GM23248 (cell line): ENCODE measurements at regions not wholly inside any gene's neighbourhood (a gene's known extent, or its start where the extent isn't known, plus 50 kb on each side); places are given as distances from the start of the nearest gene placed in this dataset.

Source experiments
- DNase-seq: peaks from one replicate; pipeline ENCODE4 v3.0.0-alpha.2; 2015
- H2AFZ ChIP-seq: fragments of 200-600 bp; sonication (generic); 2 replicates; pipeline ENCODE4 v1.6.1; 2016; ENCODE audit warnings: antibody characterized with exemption
- H3F3A ChIP-seq: fragments of 200-600 bp; sonication (generic); 2 replicates; pipeline ENCODE4 v1.6.1; 2016; ENCODE audit warnings: mild to moderate bottlenecking, antibody characterized with exemption, mixed run types; ENCODE audit not compliant: insufficient read depth
- H3K27ac ChIP-seq: fragments of 200-600 bp; sonication (generic); 2 replicates; pipeline ENCODE4 v1.5.1; 2016; ENCODE audit warnings: mild to moderate bottlenecking
- H3K27me3 ChIP-seq: fragments of 200-600 bp; sonication (generic); replicated peaks from 2 replicates; pipeline ENCODE4 v1.6.1; 2016; ENCODE audit warnings: mild to moderate bottlenecking; ENCODE audit not compliant: insufficient read depth
- H3K36me3 ChIP-seq: fragments of 200-600 bp; sonication (generic); 2 replicates; pipeline ENCODE4 v1.6.1; 2016; ENCODE audit warnings: low read depth, mild to moderate bottlenecking
- H3K4me1 ChIP-seq: fragments of 200-600 bp; sonication (generic); 2 replicates; pipeline ENCODE4 v1.6.1; 2016; ENCODE audit warnings: mild to moderate bottlenecking; ENCODE audit not compliant: insufficient read depth
- H3K4me2 ChIP-seq: fragments of 200-600 bp; sonication (generic); one replicate; pipeline ENCODE4 v1.6.1; 2016; ENCODE audit warnings: mild to moderate bottlenecking; ENCODE audit not compliant: unreplicated experiment
- H3K4me3 ChIP-seq: fragments of 200-600 bp; sonication (generic); 2 replicates; pipeline ENCODE4 v1.5.1; 2016; ENCODE audit warnings: mild to moderate bottlenecking
- H3K79me2 ChIP-seq: fragments of 200-600 bp; sonication (generic); 2 replicates; pipeline ENCODE4 v1.6.1; 2016; ENCODE audit warnings: mild to moderate bottlenecking; ENCODE audit not compliant: insufficient read depth
- H3K9ac ChIP-seq: fragments of 200-600 bp; sonication (generic); 2 replicates; pipeline ENCODE4 v1.6.1; 2016; ENCODE audit warnings: mild to moderate bottlenecking
- H3K9me2 ChIP-seq: fragments of 200-600 bp; sonication (generic); 2 replicates; pipeline ENCODE4 v1.6.1; 2016; ENCODE audit warnings: mixed run types, mild to moderate bottlenecking, moderate library complexity; ENCODE audit not compliant: insufficient read depth
- H3K9me3 ChIP-seq: fragments of 200-600 bp; sonication (generic); one replicate; pipeline ENCODE4 v1.6.1; 2017; ENCODE audit warnings: low read depth
- H4K20me1 ChIP-seq: fragments of 200-600 bp; sonication (generic); 2 replicates; pipeline ENCODE4 v1.6.0; 2016; ENCODE audit not compliant: insufficient read depth
- EZH2 ChIP-seq: fragments of 200-600 bp; sonication (generic); IDR thresholded peaks from 2 replicates; pipeline ENCODE4 v1.6.1; 2018; ENCODE audit warnings: antibody characterized with exemption, mild to moderate bottlenecking; ENCODE audit not compliant: insufficient read depth, poor library complexity, severe bottlenecking
- EZH2phosphoT487 ChIP-seq: fragments of 200-600 bp; sonication (generic); IDR thresholded peaks from 2 replicates; pipeline ENCODE4 v1.6.1; 2018; ENCODE audit warnings: antibody characterized with exemption, moderate library complexity, mild to moderate bottlenecking, low read depth; ENCODE audit not compliant: insufficient read depth
- WGBS, 2 experiments: methylation state at CpG; one replicate each; pipeline ENCODE4 v1.1.6; 2015 to 2017; ENCODE audit warnings: low lambda C conversion rate in 2 of 2, low coverage in 1 of 2; ENCODE audit errors: missing lambda C conversion rate in 2 of 2; 5-methylcytosine and 5-hydroxymethylcytosine counted together
- in situ Hi-C: fragments of 300-500 bp; cut with MboI; formaldehyde crosslinking; loops from 2 replicates; pipeline ENCODE4 v1.15.0; 2020

- Histone ChIP-seq H3F3A (no peaks in the 10 kb centered on the region), H4K20me1 (no peaks in the 10 kb centered on the region), H3K36me3 (no peaks in the 10 kb centered on the region), H2AFZ (no peak overlapping the region), H3K9me2 (no peaks in the 10 kb centered on the region), H3K79me2 (no peaks in the 10 kb centered on the region), H3K27ac (no peak overlapping the region), H3K4me1 (no peaks in the 10 kb centered on the region), H3K9ac (no peak overlapping the region), H3K27me3 (no peaks in the 10 kb centered on the region), H3K4me3 (no peak overlapping the region), H3K9me3 (no peaks in the 10 kb centered on the region), H3K4me2 (no peak overlapping the region)
- 67 to 83% methylated on average over 4 to 8 of the region's 8 CpGs for WGBS, 2 experiments
- TF ChIP-seq EZH2phosphoT487 (no peak), EZH2 (no peak)
- DNase-seq: no peak
- in situ Hi-C loops: no loop called here
Observed at GRCh38 chrX:68985135-68985755, 156.4 kb downstream of the EFNB1 start.

DNA sequence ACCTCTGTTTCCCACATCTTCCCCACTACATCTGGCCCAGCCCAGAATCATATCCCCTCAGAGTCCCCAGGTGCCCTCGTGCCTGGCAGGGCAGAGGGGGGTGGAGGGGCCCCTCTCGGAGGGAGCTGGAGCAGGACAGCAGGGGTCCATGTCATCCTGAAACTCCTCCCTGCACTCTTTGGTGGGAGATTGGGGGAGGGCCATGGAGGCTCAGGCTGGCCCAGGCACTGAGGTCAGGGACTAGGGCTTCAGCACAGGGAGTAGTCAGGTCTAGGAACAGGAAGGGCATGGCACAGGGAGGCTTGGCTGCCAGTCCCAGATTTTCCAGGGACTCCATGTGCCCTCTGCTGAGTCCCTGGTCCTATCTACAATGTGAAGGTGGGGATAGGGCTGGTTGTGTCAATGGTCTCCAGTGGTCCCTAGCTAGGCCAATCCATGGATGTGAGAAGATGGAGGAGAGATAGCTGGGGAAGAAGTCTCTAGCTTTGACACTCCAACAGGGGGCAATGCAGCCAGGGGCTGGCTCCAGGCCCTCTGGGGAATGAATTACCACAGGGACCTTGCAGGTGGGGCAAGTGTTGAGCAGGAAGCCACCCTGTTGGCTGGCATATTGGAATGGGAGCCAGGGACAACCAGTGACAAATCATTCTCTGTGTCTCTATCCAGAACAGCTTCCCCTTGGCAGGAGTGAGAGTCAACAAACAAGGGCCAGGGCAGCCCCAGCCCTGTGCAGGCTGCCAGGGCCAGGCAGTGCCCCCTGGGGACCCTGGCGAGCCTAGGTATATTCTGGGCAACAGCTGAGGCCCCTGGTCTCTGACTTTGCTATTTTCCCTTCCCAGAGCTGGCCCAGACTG lies 154.4 kb downstream of the EFNB1 start:
- Histone ChIP-seq H3K4me2 (no peak overlapping the region), H3K9ac (no peak overlapping the region), H3K4me3 (no peak overlapping the region), H3F3A (no peaks in the 10 kb centered on the region), H3K79me2 (no peaks in the 10 kb centered on the region), H3K27me3 (no peaks in the 10 kb centered on the region), H3K4me1 (no peaks in the 10 kb centered on the region), H3K9me2 (no peaks in the 10 kb centered on the region), H3K9me3 (no peaks in the 10 kb centered on the region), H4K20me1 (no peaks in the 10 kb centered on the region), H3K27ac (no peak overlapping the region), H3K36me3 (no peaks in the 10 kb centered on the region), H2AFZ (no peak overlapping the region)
- in situ Hi-C loops: no loop called here
- 32 to 45% methylated on average over 3 of the region's 3 CpGs for WGBS, 2 experiments
- TF ChIP-seq EZH2: no peak
- TF ChIP-seq EZH2phosphoT487: no peak
- no peak for DNase-seq

DNA sequence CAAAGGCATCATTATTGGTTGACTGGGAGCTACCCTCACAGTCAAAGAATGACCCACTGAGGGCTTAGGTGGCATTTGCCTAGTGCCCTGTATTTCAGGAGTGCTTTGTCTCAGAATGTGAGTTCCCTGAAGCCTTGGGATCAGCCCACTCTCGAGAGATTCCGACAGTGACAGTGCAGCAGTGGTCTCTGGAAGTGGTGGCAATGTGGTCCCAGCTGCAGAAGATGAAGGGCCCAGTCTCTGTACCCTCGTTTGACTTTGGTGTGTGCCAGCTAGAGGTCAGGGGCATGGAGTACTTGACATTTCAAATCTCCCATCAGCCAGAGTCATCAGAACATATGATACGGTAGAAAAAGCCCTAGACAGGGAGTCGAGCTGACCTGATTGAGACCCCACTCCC lies 153.7 kb downstream of the EFNB1 start:
- no peaks in the 10 kb centered on the region for H4K20me1 ChIP-seq
- 37 to 53% methylated on average over 4 of the region's 5 CpGs for WGBS, 2 experiments
- in situ Hi-C loops: no loop called here

DNA sequence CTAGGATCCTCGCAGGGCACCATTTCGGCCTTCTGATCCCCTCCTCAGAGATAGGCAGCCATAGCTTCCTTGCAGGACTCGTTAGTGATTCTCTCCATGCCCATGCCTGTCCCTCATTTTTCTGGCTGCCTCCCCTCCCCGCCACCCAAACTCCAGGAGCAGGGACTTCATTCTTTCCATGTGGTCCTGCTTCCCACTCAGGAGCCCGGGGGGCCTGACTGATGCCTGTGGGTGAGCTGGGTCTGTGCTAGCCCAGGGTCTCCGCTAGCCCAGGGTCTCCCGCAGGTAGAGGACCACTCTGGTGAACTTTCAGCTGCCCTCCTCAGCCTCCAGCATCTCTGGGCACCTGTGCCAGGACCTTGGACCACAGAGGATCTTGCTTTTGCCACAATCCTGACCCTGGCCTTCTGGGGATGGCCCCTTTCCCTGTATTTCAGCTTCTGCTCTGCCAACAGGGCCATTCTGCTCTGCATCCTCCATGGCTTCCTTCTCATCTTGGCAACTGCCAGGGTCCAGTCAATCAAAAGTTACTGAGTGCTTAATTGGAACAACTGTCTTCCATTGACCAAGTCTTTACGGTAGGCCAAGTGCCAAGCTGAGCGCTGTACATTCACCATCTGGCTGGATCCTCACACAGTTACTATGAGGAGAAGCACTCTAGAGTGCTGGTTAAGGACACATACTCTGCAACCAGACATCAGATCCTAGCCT lies 152.2 kb downstream of the EFNB1 start:
- 56 to 59% methylated on average over 8 to 9 of the region's 9 CpGs for WGBS, 2 experiments
- no peaks in the 10 kb centered on the region for H3K79me2 ChIP-seq

More for the DNA sequence above, 153.7 kb downstream of the EFNB1 start:
- H3K9me2 ChIP-seq: no peaks in the 10 kb centered on the region
- TF ChIP-seq EZH2phosphoT487: no peak
- no peak for TF ChIP-seq EZH2
- no peaks in the 10 kb centered on the region for H3K9me3 ChIP-seq
- no peak overlapping the region for H3K27ac ChIP-seq
- no peak for DNase-seq
- no peak overlapping the region for H3K4me2 ChIP-seq
- no peaks in the 10 kb centered on the region for H3K27me3 ChIP-seq
- H3F3A ChIP-seq: no peaks in the 10 kb centered on the region
- no peaks in the 10 kb centered on the region for H3K79me2 ChIP-seq
- H3K9ac ChIP-seq: no peak overlapping the region
- H3K4me3 ChIP-seq: no peak overlapping the region
- no peaks in the 10 kb centered on the region for H3K4me1 ChIP-seq
- no peak overlapping the region for H2AFZ ChIP-seq
- no peaks in the 10 kb centered on the region for H3K36me3 ChIP-seq

More for the DNA sequence above, 152.2 kb downstream of the EFNB1 start:
- Histone ChIP-seq H4K20me1 (no peaks in the 10 kb centered on the region), H3F3A (no peaks in the 10 kb centered on the region), H3K4me1 (no peaks in the 10 kb centered on the region), H3K27me3 (no peaks in the 10 kb centered on the region), H3K9me2 (no peaks in the 10 kb centered on the region), H3K4me3 (no peak overlapping the region), H3K9me3 (no peaks in the 10 kb centered on the region), H3K9ac (no peak overlapping the region), H3K27ac (no peak overlapping the region), H3K36me3 (no peaks in the 10 kb centered on the region), H2AFZ (no peak overlapping the region), H3K4me2 (no peak overlapping the region)
- DNase-seq: no peak
- in situ Hi-C loops: no loop called here
- no peak for TF ChIP-seq EZH2phosphoT487
- TF ChIP-seq EZH2: no peak
